Vagina (tissue), 2 donors: ENCODE measurements at regions not wholly inside any gene's neighbourhood (a gene's known extent, or its start where the extent isn't known, plus 50 kb on each side); places are given as distances from the start of the nearest gene placed in this dataset.

Source experiments
- CTCF ChIP-seq, 3 experiments: fragments of 450-650 bp in 2 of 3; fragments of 200-600 bp in 1 of 3; sonication (generic) in 1 of 3; IDR thresholded peaks; one replicate each; pipeline ENCODE4 v1.5.1; 2017 to 2019; ENCODE audit warnings: antibody characterized with exemption in 3 of 3, mild to moderate bottlenecking in 2 of 3, moderate library complexity in 2 of 3
- POLR2A ChIP-seq, 2 donors: fragments of 450-650 bp; IDR thresholded peaks; one replicate each; pipeline ENCODE4 v1.6.1; 2017; ENCODE audit warnings: antibody characterized with exemption in 2 of 2, mild to moderate bottlenecking in 2 of 2, moderate library complexity in 2 of 2
- POLR2AphosphoS5 ChIP-seq, 2 donors: sonication (generic); formaldehyde crosslinking; IDR thresholded peaks; one replicate each; pipeline ENCODE4 v1.9.0; 2017; ENCODE audit warnings: antibody characterized with exemption in 2 of 2, mild to moderate bottlenecking in 2 of 2, low read depth in 1 of 2; ENCODE audit not compliant: insufficient read depth in 1 of 2

- no peak for TF ChIP-seq CTCF (IDR thresholded peaks at IDR 0.05)
- no peak for TF ChIP-seq POLR2AphosphoS5 (IDR thresholded peaks at IDR 0.05; ENCODE audit: insufficient read depth in 1 of 2, low read depth in 1 of 2)
- no peak for TF ChIP-seq POLR2A (IDR thresholded peaks at IDR 0.05)
Observed at GRCh38 chr5:109524026-109524425, 114.3 kb upstream of the PJA2 start.
